ENCODE measurements at regions not wholly inside any gene's neighbourhood (a gene's known extent, or its start where the extent isn't known, plus 50 kb on each side); places are given as distances from the start of the nearest gene placed in this dataset.

- TF ChIP-seq CTCF (conservative IDR thresholded peaks at IDR 0.05), result no peak
- TF ChIP-seq EZH2 (IDR thresholded peaks at IDR 0.05; ENCODE audit: low read depth), result no peak
Measured at GRCh38 chr17:52732841-52733240, 574.3 kb upstream of the CA10 start.
